ENCODE measurements at regions not wholly inside any gene's neighbourhood (a gene's known extent, or its start where the extent isn't known, plus 50 kb on each side); places are given as distances from the start of the nearest gene placed in this dataset.

GRCh38 chr2:187951470-187952218 is 340.0 kb upstream of the GULP1 start:
- H3K36me3 Mint-ChIP-seq (ENCODE audit: insufficient read depth) = no peaks in the 10 kb centered on the region
- no peak overlapping the region for H3K4me3 Mint-ChIP-seq
- H3K9me3 Mint-ChIP-seq = peaks cover 15 to 17% of the 10 kb centered on the region in 2 donors
- ATAC-seq (replicated peaks) (no peak), DNase-seq (no peak)
- H3K27me3 Mint-ChIP-seq = no peaks in the 10 kb centered on the region
- H3K4me1 Mint-ChIP-seq (ENCODE audit: low read depth in 2 of 2) = no peaks in the 10 kb centered on the region
- no peak overlapping the region for H3K27ac Mint-ChIP-seq

GRCh38 chr2:187956906-187957534 is 334.7 kb upstream of the GULP1 start:
- DNase-seq (no peak), ATAC-seq (replicated peaks) (no peak)
- Mint-ChIP-seq H3K9me3 (peaks cover 0 to 11% of the 10 kb centered on the region in 2 donors), H3K36me3 (ENCODE audit: insufficient read depth) (no peaks in the 10 kb centered on the region), H3K27me3 (no peaks in the 10 kb centered on the region), H3K27ac (no peak overlapping the region), H3K4me1 (ENCODE audit: low read depth in 2 of 2) (no peaks in the 10 kb centered on the region), H3K4me3 (no peak overlapping the region)

- Mint-ChIP-seq H3K27ac (no peak overlapping the region), H3K4me3 (no peak overlapping the region), H3K9me3 (peaks cover 0 to 9% of the 10 kb centered on the region in 2 donors), H3K4me1 (ENCODE audit: low read depth in 2 of 2) (no peaks in the 10 kb centered on the region), H3K27me3 (no peaks in the 10 kb centered on the region), H3K36me3 (ENCODE audit: insufficient read depth) (no peaks in the 10 kb centered on the region)
- ATAC-seq (replicated peaks) (no peak), DNase-seq (no peak)
These were observed 331.9 kb upstream of the GULP1 start for GRCh38 chr2:187959821-187960220.

GRCh38 chr2:187962538-187962937 is 329.1 kb upstream of the GULP1 start:
- no peak overlapping the region for H3K4me3 Mint-ChIP-seq
- H3K9me3 Mint-ChIP-seq = peaks cover 0 to 4% of the 10 kb centered on the region in 2 donors
- H3K27ac Mint-ChIP-seq = no peak overlapping the region
- no peaks in the 10 kb centered on the region for H3K27me3 Mint-ChIP-seq
- ATAC-seq (replicated peaks) (no peak), DNase-seq (no peak)
- peaks cover 3% of the 10 kb centered on the region for H3K36me3 Mint-ChIP-seq (ENCODE audit: insufficient read depth)
- no peaks in the 10 kb centered on the region for H3K4me1 Mint-ChIP-seq (ENCODE audit: low read depth in 2 of 2)

- no peak for ATAC-seq (replicated peaks)
- Mint-ChIP-seq H3K9me3 (no peaks in the 10 kb centered on the region), H3K36me3 (ENCODE audit: insufficient read depth) (peaks cover 3% of the 10 kb centered on the region), H3K27me3 (no peaks in the 10 kb centered on the region), H3K4me3 (no peak overlapping the region), H3K27ac (no peak overlapping the region), H3K4me1 (ENCODE audit: low read depth in 2 of 2) (no peaks in the 10 kb centered on the region)
- DNase-seq = no peak
These were observed 326.9 kb upstream of the GULP1 start for GRCh38 chr2:187964746-187965145.

- no peak overlapping the region for H3K27ac Mint-ChIP-seq
- H3K9me3 Mint-ChIP-seq = peaks cover 4 to 20% of the 10 kb centered on the region in 2 donors
- no peaks in the 10 kb centered on the region for H3K4me1 Mint-ChIP-seq (ENCODE audit: low read depth in 2 of 2)
- H3K4me3 Mint-ChIP-seq = no peak overlapping the region
- peaks cover 3% of the 10 kb centered on the region for H3K36me3 Mint-ChIP-seq (ENCODE audit: insufficient read depth)
- H3K27me3 Mint-ChIP-seq = no peaks in the 10 kb centered on the region
- no peak for DNase-seq
- ATAC-seq (replicated peaks) = no peak
These were observed 324.8 kb upstream of the GULP1 start for GRCh38 chr2:187966924-187967323.

GRCh38 chr2:187971893-187972292 is 319.8 kb upstream of the GULP1 start:
- H3K9me3 Mint-ChIP-seq = peaks cover 4 to 22% of the 10 kb centered on the region in 2 donors
- no peaks in the 10 kb centered on the region for H3K27me3 Mint-ChIP-seq
- no peaks in the 10 kb centered on the region for H3K4me1 Mint-ChIP-seq (ENCODE audit: low read depth in 2 of 2)
- no peak for DNase-seq
- ATAC-seq (replicated peaks) = no peak
- H3K27ac Mint-ChIP-seq = no peak overlapping the region
- no peaks in the 10 kb centered on the region for H3K36me3 Mint-ChIP-seq (ENCODE audit: insufficient read depth)
- no peak overlapping the region for H3K4me3 Mint-ChIP-seq

- no peaks in the 10 kb centered on the region for H3K4me1 Mint-ChIP-seq (ENCODE audit: low read depth in 2 of 2)
- no peak overlapping the region for H3K4me3 Mint-ChIP-seq
- ATAC-seq (replicated peaks) (no peak), DNase-seq (no peak)
- no peak overlapping the region for H3K27ac Mint-ChIP-seq
- H3K9me3 Mint-ChIP-seq = peaks cover 3 to 7% of the 10 kb centered on the region in 2 donors
- H3K27me3 Mint-ChIP-seq = no peaks in the 10 kb centered on the region
- no peaks in the 10 kb centered on the region for H3K36me3 Mint-ChIP-seq (ENCODE audit: insufficient read depth)
These were observed 315.3 kb upstream of the GULP1 start for GRCh38 chr2:187976259-187976985.

GRCh38 chr2:187976986-187977333 is 314.7 kb upstream of the GULP1 start:
- peaks cover 2 to 3% of the 10 kb centered on the region in 2 donors for H3K9me3 Mint-ChIP-seq
- ATAC-seq (replicated peaks) = no peak
- no peak for DNase-seq
- no peak overlapping the region for H3K4me3 Mint-ChIP-seq
- H3K4me1 Mint-ChIP-seq (ENCODE audit: low read depth in 2 of 2) = no peaks in the 10 kb centered on the region
- H3K36me3 Mint-ChIP-seq (ENCODE audit: insufficient read depth) = no peaks in the 10 kb centered on the region
- no peak overlapping the region for H3K27ac Mint-ChIP-seq
- H3K27me3 Mint-ChIP-seq = no peaks in the 10 kb centered on the region

GRCh38 chr2:187978356-187978755 is 313.3 kb upstream of the GULP1 start:
- Mint-ChIP-seq H3K27ac (no peak overlapping the region), H3K27me3 (no peaks in the 10 kb centered on the region), H3K4me3 (no peak overlapping the region), H3K4me1 (ENCODE audit: low read depth in 2 of 2) (no peaks in the 10 kb centered on the region), H3K36me3 (ENCODE audit: insufficient read depth) (no peaks in the 10 kb centered on the region), H3K9me3 (peaks cover 0 to 3% of the 10 kb centered on the region in 2 donors)
- no peak for ATAC-seq (replicated peaks)
- DNase-seq = no peak

- DNase-seq = no peak
- H3K4me1 Mint-ChIP-seq (ENCODE audit: low read depth in 2 of 2) = no peaks in the 10 kb centered on the region
- no peak overlapping the region for H3K27ac Mint-ChIP-seq
- no peaks in the 10 kb centered on the region for H3K36me3 Mint-ChIP-seq (ENCODE audit: insufficient read depth)
- H3K27me3 Mint-ChIP-seq = no peaks in the 10 kb centered on the region
- H3K4me3 Mint-ChIP-seq = no peak overlapping the region
- ATAC-seq (replicated peaks) = no peak
- H3K9me3 Mint-ChIP-seq = peaks cover 0 to 3% of the 10 kb centered on the region in 2 donors
These were observed 309.0 kb upstream of the GULP1 start for GRCh38 chr2:187982668-187983067.

- no peak overlapping the region for H3K4me3 Mint-ChIP-seq
These were observed 306.5 kb upstream of the GULP1 start for GRCh38 chr2:187985195-187985594.

GRCh38 chr2:187985923-187986322 is 305.8 kb upstream of the GULP1 start:
- H3K27me3 Mint-ChIP-seq = no peaks in the 10 kb centered on the region
- ATAC-seq (replicated peaks) (no peak), DNase-seq (no peak)
- no peaks in the 10 kb centered on the region for H3K4me1 Mint-ChIP-seq (ENCODE audit: low read depth in 2 of 2)
- H3K36me3 Mint-ChIP-seq (ENCODE audit: insufficient read depth) = no peaks in the 10 kb centered on the region
- peaks cover 0 to 4% of the 10 kb centered on the region in 2 donors for H3K9me3 Mint-ChIP-seq
- H3K4me3 Mint-ChIP-seq = no peak overlapping the region
- no peak overlapping the region for H3K27ac Mint-ChIP-seq

More at GRCh38 chr2:187985195-187985594, 306.5 kb upstream of the GULP1 start:
- ATAC-seq (replicated peaks) (no peak), DNase-seq (no peak)
- no peaks in the 10 kb centered on the region for H3K36me3 Mint-ChIP-seq (ENCODE audit: insufficient read depth)
- no peaks in the 10 kb centered on the region for H3K27me3 Mint-ChIP-seq
- H3K4me1 Mint-ChIP-seq (ENCODE audit: low read depth in 2 of 2) = no peaks in the 10 kb centered on the region
- no peak overlapping the region for H3K27ac Mint-ChIP-seq
- peaks cover 0 to 4% of the 10 kb centered on the region in 2 donors for H3K9me3 Mint-ChIP-seq
